Thoracic aorta (tissue), 2 donors: ENCODE measurements at regions not wholly inside any gene's neighbourhood (a gene's known extent, or its start where the extent isn't known, plus 50 kb on each side); places are given as distances from the start of the nearest gene placed in this dataset.

ENCODE experiments used
- ATAC-seq: fragments of 150-250 bp; one replicate; pipeline ENCODE4 v1.8.0; 2017; ENCODE audit warnings: low read depth; ENCODE audit not compliant: insufficient number of reproducible peaks, low FRiP score
- DNase-seq: peaks from one replicate; pipeline ENCODE4 v3.0.0-alpha.2; 2020; ENCODE audit warnings: low spot score
- H3K27ac ChIP-seq, 2 donors: fragments of 200-600 bp; sonication (generic); 1 replicate in 1 of 2; 2 replicates in 1 of 2; pipeline ENCODE4 v1.5.1; 2016; ENCODE audit warnings: mild to moderate bottlenecking in 2 of 2, moderate library complexity in 2 of 2
- H3K27me3 ChIP-seq: fragments of 200-600 bp; sonication (generic); replicated peaks from 2 replicates; pipeline ENCODE4 v1.6.0; 2016; ENCODE audit warnings: mild to moderate bottlenecking; ENCODE audit not compliant: insufficient read depth
- H3K36me3 ChIP-seq: fragments of 200-600 bp; sonication (generic); one replicate; pipeline ENCODE4 v1.5.1; 2016
- H3K4me1 ChIP-seq, 2 donors: fragments of 200-600 bp; sonication (generic); 1 replicate in 1 of 2; 2 replicates in 1 of 2; pipeline versions ENCODE4 v1.5.1 to v1.6.0; 2016; ENCODE audit warnings: low read depth in 2 of 2, mild to moderate bottlenecking in 1 of 2; ENCODE audit not compliant: control insufficient read depth in 1 of 2
- H3K4me3 ChIP-seq: fragments of 200-600 bp; sonication (generic); 2 replicates; pipeline ENCODE4 v1.5.1; 2016; ENCODE audit warnings: mild to moderate bottlenecking
- H3K9me3 ChIP-seq: fragments of 200-600 bp; sonication (generic); 2 replicates; pipeline ENCODE4 v1.5.1; 2016
- CTCF ChIP-seq: fragments of 200-600 bp; sonication (generic); IDR thresholded peaks from one replicate; pipeline ENCODE4 v1.5.1; 2019; ENCODE audit warnings: antibody characterized with exemption

- ATAC-seq (no peak), DNase-seq (no peak)
- H3K27ac ChIP-seq = no peak overlapping the region
- no peaks in the 10 kb centered on the region for H3K27me3 ChIP-seq
- no peaks in the 10 kb centered on the region for H3K36me3 ChIP-seq
- no peaks in the 10 kb centered on the region for H3K9me3 ChIP-seq
- H3K4me3 ChIP-seq = no peak overlapping the region
- H3K4me1 ChIP-seq = peaks cover 6 to 41% of the 10 kb centered on the region in 2 donors
- no peak for TF ChIP-seq CTCF
These were observed 185.8 kb downstream of the DEPDC1B start for GRCh38 chr5:60514152-60514551.

GRCh38 chr5:60512117-60512516 lies 187.8 kb downstream of the DEPDC1B start:
- no peaks in the 10 kb centered on the region for H3K9me3 ChIP-seq
- H3K4me3 ChIP-seq = no peak overlapping the region
- no peak for TF ChIP-seq CTCF
- no peaks in the 10 kb centered on the region for H3K36me3 ChIP-seq
- H3K4me1 ChIP-seq = peaks cover 4 to 37% of the 10 kb centered on the region in 2 donors
- ATAC-seq (no peak), DNase-seq (no peak)
- no peak overlapping the region for H3K27ac ChIP-seq
- H3K27me3 ChIP-seq = no peaks in the 10 kb centered on the region

GRCh38 chr5:60510663-60511062 lies 189.3 kb downstream of the DEPDC1B start:
- H3K27ac ChIP-seq = no peak overlapping the region
- no peaks in the 10 kb centered on the region for H3K36me3 ChIP-seq
- H3K4me3 ChIP-seq = no peak overlapping the region
- TF ChIP-seq CTCF = no peak
- no peak for ATAC-seq
- H3K9me3 ChIP-seq = no peaks in the 10 kb centered on the region
- no peaks in the 10 kb centered on the region for H3K27me3 ChIP-seq
- no peak for DNase-seq
- peaks cover 4 to 39% of the 10 kb centered on the region in 2 donors for H3K4me1 ChIP-seq

GRCh38 chr5:60510049-60510448 lies 189.9 kb downstream of the DEPDC1B start:
- DNase-seq (no peak), ATAC-seq (no peak)
- H3K36me3 ChIP-seq = no peaks in the 10 kb centered on the region
- no peak overlapping the region for H3K4me3 ChIP-seq
- H3K9me3 ChIP-seq = no peaks in the 10 kb centered on the region
- no peaks in the 10 kb centered on the region for H3K27me3 ChIP-seq
- no peak overlapping the region for H3K27ac ChIP-seq
- TF ChIP-seq CTCF = no peak
- H3K4me1 ChIP-seq = peaks cover 4 to 38% of the 10 kb centered on the region in 2 donors

DNA sequence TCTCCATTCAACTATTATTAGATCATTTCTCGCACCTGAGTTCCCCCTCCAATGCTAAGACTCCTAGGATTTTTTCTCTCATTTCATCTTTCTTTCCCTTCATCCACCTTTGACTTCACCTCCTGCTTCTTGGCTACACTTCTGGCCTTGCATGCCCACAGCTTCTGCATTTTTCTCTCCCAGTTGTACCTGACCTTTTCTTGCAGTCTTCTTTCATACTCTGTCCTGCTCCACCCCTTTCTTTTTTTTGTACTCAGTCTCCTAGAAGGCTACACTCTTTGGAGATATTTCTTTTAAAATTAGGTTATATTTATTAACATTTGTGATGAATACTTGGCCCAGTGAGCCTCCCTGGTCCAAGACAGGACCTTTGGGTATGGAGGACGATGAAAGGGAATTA lies 190.4 kb downstream of the DEPDC1B start:
- no peak for ATAC-seq
- H3K27ac ChIP-seq = no peak overlapping the region

More for the DNA sequence above, 190.4 kb downstream of the DEPDC1B start:
- no peaks in the 10 kb centered on the region for H3K36me3 ChIP-seq
- no peak overlapping the region for H3K4me3 ChIP-seq
- no peak for TF ChIP-seq CTCF
- H3K4me1 ChIP-seq = peaks cover 4 to 35% of the 10 kb centered on the region in 2 donors
- H3K9me3 ChIP-seq = no peaks in the 10 kb centered on the region
- no peaks in the 10 kb centered on the region for H3K27me3 ChIP-seq
- DNase-seq = no peak
